Spleen (tissue), 7 donors: ENCODE measurements at regions not wholly inside any gene's neighbourhood (a gene's known extent, or its start where the extent isn't known, plus 50 kb on each side); places are given as distances from the start of the nearest gene placed in this dataset.

Experiments used
- POLR2AphosphoS5 ChIP-seq, 3 donors: sonication (generic); formaldehyde crosslinking; IDR thresholded peaks; one replicate each; pipeline ENCODE4 v1.5.1; 2017; ENCODE audit warnings: antibody characterized with exemption in 3 of 3
- TF ChIP-seq, protein P1 (sequence below), 11 experiments: fragments of 200-600 bp in 7 of 11; fragments of 450-650 bp in 4 of 11; sonication (generic) in 4 of 11; IDR thresholded peaks in 8 of 11; conservative IDR thresholded peaks in 3 of 11; 1 replicate in 7 of 11; 2 replicates in 4 of 11; pipeline versions ENCODE4 v1.4.0 to v1.8.0; 2016 to 2021; ENCODE audit warnings: antibody characterized with exemption in 11 of 11, inconsistent platforms in 4 of 11, mild to moderate bottlenecking in 1 of 11
- donor health status: DM: no; HTN: no; CAD: no; lungs with moderate emphysema.
- donor health status: DM: no; HTN: no; CAD: no.
- donor health status: DM: no; HTN: no; CAD: no.

DNA sequence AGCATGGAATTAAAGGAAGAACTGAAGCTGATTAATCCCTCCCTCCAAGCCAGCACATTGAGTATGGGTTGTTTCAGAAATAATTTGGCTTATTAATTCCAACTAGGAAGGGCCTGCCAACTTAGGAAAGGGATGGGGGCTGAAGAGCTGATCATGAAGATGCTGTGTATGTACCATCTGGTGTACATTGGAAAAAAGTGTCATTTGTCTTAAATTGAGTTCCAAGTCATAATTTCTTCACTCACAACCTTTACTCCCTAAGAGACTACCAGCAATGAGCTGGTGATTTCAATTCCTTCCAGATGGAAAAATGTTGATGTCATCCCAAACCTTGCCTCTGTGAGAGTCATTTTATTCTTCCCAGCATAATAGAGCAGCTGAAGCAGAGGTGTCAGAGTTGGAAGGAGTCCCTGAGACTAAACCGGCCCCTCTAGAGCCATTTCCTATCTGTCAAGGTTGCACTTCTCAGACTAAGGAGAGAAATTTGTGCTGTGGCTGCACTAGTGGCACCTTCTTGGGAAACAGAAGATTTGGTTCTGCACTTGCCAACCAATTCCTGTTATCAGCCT lies 79.4 kb downstream of the GTPBP8 start:
- no peak for TF ChIP-seq POLR2AphosphoS5 (IDR thresholded peaks at IDR 0.05)
- TF ChIP-seq, protein P1, sequence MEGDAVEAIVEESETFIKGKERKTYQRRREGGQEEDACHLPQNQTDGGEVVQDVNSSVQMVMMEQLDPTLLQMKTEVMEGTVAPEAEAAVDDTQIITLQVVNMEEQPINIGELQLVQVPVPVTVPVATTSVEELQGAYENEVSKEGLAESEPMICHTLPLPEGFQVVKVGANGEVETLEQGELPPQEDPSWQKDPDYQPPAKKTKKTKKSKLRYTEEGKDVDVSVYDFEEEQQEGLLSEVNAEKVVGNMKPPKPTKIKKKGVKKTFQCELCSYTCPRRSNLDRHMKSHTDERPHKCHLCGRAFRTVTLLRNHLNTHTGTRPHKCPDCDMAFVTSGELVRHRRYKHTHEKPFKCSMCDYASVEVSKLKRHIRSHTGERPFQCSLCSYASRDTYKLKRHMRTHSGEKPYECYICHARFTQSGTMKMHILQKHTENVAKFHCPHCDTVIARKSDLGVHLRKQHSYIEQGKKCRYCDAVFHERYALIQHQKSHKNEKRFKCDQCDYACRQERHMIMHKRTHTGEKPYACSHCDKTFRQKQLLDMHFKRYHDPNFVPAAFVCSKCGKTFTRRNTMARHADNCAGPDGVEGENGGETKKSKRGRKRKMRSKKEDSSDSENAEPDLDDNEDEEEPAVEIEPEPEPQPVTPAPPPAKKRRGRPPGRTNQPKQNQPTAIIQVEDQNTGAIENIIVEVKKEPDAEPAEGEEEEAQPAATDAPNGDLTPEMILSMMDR (IDR thresholded peaks at IDR 0.05 in 8 of 11, conservative IDR thresholded peaks at IDR 0.05 in 3 of 11) = no peak
